Left lung (tissue), 4 donors: ENCODE measurements at regions not wholly inside any gene's neighbourhood (a gene's known extent, or its start where the extent isn't known, plus 50 kb on each side); places are given as distances from the start of the nearest gene placed in this dataset.

Experiments
- ATAC-seq: fragments of 200-7000 bp; cut with Tn5 transposase; one replicate; pipeline ENCODE4 v1.9.1; 2020; ENCODE audit warnings: moderate library complexity
- DNase-seq, 4 donors: peaks; one replicate each; pipeline ENCODE4 v3.0.0-alpha.2; 2013 to 2020
- H3K27ac ChIP-seq, 2 donors: fragments of 200-600 bp; sonication (generic) in 1 of 2; one replicate each; pipeline versions ENCODE4 v1.5.0 to v1.8.0; 2020 to 2021
- H3K27me3 ChIP-seq, 2 donors: fragments of 200-600 bp; sonication (generic) in 1 of 2; one replicate each; pipeline versions ENCODE4 v1.5.0 to v1.8.0; 2020 to 2021
- H3K36me3 ChIP-seq, 2 donors: fragments of 200-600 bp; sonication (generic) in 1 of 2; one replicate each; pipeline versions ENCODE4 v1.5.0 to v1.8.0; 2020 to 2021
- H3K4me1 ChIP-seq, 2 donors: fragments of 200-600 bp; one replicate each; pipeline ENCODE4 v1.8.0; 2021
- H3K4me3 ChIP-seq, 2 donors: fragments of 200-600 bp; sonication (generic) in 1 of 2; one replicate each; pipeline versions ENCODE4 v1.5.0 to v1.8.0; 2020 to 2021; ENCODE audit warnings: mild to moderate bottlenecking in 1 of 2
- H3K9me3 ChIP-seq, 2 donors: fragments of 200-600 bp; sonication (generic) in 1 of 2; one replicate each; pipeline versions ENCODE4 v1.5.0 to v1.8.0; 2020 to 2021
- intact Hi-C, 2 donors: fragments of 100-400 bp; cut with DNase I; formaldehyde crosslinking; loops; one replicate each; pipeline versions ENCODE4 v1.11.2 to v1.14.2; 2022
- TF ChIP-seq, protein P1 (sequence below), 2 donors: fragments of 200-600 bp; sonication (generic) in 1 of 2; IDR thresholded peaks; one replicate each; pipeline versions ENCODE4 v1.5.0 to v1.8.0; 2021; ENCODE audit warnings: antibody characterized with exemption in 2 of 2
- donor health status: DM: no; HTN: yes; CAD: no.
- donor health status: DM: no; HTN: no; CAD: no.

DNA sequence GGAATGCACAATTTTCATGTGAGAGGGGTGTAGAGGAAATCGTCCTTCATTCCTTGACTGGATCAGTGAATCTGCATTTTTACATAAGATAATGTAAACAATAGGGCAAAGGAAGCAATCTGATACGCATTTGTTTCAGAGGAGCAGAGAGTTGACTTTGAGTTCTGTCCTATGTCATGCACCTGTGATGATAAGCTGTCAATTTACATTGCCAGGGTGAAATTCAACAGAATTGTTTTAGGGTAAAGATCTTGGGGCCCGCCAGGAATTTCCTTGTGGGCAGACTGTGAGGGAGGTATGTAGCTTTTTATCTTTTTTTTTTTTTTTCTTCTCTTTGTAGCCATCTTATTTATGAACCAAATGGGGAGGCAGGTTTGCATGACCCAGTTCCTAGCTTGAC, 58.3 kb upstream of the LARP1 start:
- no peaks in the 10 kb centered on the region for H3K9me3 ChIP-seq
- intact Hi-C loops: no loop called here
- DNase-seq: no peak
- H3K4me3 ChIP-seq: no peak overlapping the region
- H3K27me3 ChIP-seq: no peaks in the 10 kb centered on the region
- TF ChIP-seq, protein P1, sequence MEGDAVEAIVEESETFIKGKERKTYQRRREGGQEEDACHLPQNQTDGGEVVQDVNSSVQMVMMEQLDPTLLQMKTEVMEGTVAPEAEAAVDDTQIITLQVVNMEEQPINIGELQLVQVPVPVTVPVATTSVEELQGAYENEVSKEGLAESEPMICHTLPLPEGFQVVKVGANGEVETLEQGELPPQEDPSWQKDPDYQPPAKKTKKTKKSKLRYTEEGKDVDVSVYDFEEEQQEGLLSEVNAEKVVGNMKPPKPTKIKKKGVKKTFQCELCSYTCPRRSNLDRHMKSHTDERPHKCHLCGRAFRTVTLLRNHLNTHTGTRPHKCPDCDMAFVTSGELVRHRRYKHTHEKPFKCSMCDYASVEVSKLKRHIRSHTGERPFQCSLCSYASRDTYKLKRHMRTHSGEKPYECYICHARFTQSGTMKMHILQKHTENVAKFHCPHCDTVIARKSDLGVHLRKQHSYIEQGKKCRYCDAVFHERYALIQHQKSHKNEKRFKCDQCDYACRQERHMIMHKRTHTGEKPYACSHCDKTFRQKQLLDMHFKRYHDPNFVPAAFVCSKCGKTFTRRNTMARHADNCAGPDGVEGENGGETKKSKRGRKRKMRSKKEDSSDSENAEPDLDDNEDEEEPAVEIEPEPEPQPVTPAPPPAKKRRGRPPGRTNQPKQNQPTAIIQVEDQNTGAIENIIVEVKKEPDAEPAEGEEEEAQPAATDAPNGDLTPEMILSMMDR (IDR thresholded peaks at IDR 0.05): no peak
- H3K4me1 ChIP-seq: peaks cover 0 to 10% of the 10 kb centered on the region in 2 donors
- H3K27ac ChIP-seq: no peak overlapping the region
- no peak for ATAC-seq
- H3K36me3 ChIP-seq: no peaks in the 10 kb centered on the region

DNA sequence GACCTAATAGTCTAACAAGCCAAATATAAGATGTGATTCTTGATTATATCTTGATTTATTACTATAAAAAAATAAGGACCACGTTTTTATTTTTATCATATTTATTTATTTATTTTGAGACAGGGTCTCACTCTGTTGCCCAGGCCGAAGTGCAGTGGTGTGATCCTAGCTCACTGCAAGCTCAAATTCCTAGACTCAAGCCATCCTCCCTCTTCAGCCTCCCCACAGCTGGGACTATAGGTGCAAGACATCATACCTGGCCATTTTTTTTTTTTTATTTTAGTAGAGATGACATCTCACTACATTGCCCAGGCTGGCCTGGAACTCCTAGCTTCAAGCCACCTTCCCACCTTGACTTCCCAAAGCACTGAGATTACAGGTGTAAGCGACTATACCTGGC, 61.0 kb upstream of the LARP1 start:
- H3K27me3 ChIP-seq: peaks cover 0 to 10% of the 10 kb centered on the region in 2 donors
- intact Hi-C loops: no loop called here
- ATAC-seq: no peak
- no peak overlapping the region for H3K4me3 ChIP-seq
- H3K9me3 ChIP-seq: no peaks in the 10 kb centered on the region
- TF ChIP-seq, protein P1 (IDR thresholded peaks at IDR 0.05): no peak
- H3K4me1 ChIP-seq: peaks cover 0 to 18% of the 10 kb centered on the region in 2 donors
- H3K27ac ChIP-seq: no peak overlapping the region
- no peak for DNase-seq
- H3K36me3 ChIP-seq: no peaks in the 10 kb centered on the region

DNA sequence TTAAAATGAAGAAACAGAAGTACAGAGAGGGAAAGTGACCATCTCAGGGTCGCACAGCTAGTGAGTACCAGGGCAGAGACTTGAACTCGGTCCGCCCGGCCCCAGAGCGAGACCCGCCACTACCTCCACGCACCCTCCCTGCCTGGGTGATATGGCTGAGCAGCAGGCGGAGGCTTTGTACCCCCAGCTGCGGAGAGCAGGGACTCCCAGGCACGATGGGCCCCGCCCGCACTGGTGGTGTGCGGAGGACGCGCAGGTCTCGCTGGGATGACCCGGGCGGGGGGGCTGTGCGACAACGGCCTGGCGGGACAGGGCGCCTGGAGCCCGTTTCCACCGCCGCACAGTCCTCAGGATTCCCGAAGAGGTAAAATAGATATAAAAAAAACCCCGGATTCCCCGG, 64.7 kb upstream of the LARP1 start:
- DNase-seq (peak in 1 of 4 donors; percentile 74), ATAC-seq (no peak)
- TF ChIP-seq, protein P1 (IDR thresholded peaks at IDR 0.05): no peak
- intact Hi-C loops: no loop called here
- no peak overlapping the region for H3K27ac ChIP-seq
- H3K4me3 ChIP-seq: no peak overlapping the region
- no peaks in the 10 kb centered on the region for H3K36me3 ChIP-seq
- peaks cover 0 to 18% of the 10 kb centered on the region in 2 donors for H3K4me1 ChIP-seq
- peaks cover 0 to 4% of the 10 kb centered on the region in 2 donors for H3K9me3 ChIP-seq
- peaks cover 0 to 10% of the 10 kb centered on the region in 2 donors for H3K27me3 ChIP-seq

DNA sequence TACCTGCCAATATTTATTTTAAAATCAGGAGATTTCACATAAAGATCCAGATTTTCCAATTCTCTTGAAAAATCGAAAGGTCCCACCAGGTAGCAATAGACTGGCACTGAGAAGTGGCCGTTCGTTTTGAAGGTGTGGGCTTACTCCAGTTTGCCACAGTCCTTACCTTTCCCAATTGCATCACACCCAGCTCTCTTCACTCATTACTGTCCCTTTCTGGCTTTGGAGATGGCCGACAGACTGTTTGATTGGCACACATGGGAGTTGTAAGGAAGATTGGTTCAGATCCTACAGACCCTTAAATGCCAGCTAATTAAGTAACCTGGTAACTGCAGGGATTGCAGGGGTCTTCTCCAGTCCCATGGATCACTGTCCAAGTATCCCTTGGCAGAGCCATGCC, 68.7 kb upstream of the LARP1 start:
- Histone ChIP-seq H3K4me1 (peaks cover 0 to 22% of the 10 kb centered on the region in 2 donors), H3K9me3 (peaks cover 0 to 4% of the 10 kb centered on the region in 2 donors), H3K27me3 (peaks cover 0 to 9% of the 10 kb centered on the region in 2 donors), H3K27ac (no peak overlapping the region), H3K4me3 (no peak overlapping the region), H3K36me3 (no peaks in the 10 kb centered on the region)
- intact Hi-C loops: no loop called here
- DNase-seq (no peak), ATAC-seq (no peak)
- TF ChIP-seq, protein P1 (IDR thresholded peaks at IDR 0.05): no peak

DNA sequence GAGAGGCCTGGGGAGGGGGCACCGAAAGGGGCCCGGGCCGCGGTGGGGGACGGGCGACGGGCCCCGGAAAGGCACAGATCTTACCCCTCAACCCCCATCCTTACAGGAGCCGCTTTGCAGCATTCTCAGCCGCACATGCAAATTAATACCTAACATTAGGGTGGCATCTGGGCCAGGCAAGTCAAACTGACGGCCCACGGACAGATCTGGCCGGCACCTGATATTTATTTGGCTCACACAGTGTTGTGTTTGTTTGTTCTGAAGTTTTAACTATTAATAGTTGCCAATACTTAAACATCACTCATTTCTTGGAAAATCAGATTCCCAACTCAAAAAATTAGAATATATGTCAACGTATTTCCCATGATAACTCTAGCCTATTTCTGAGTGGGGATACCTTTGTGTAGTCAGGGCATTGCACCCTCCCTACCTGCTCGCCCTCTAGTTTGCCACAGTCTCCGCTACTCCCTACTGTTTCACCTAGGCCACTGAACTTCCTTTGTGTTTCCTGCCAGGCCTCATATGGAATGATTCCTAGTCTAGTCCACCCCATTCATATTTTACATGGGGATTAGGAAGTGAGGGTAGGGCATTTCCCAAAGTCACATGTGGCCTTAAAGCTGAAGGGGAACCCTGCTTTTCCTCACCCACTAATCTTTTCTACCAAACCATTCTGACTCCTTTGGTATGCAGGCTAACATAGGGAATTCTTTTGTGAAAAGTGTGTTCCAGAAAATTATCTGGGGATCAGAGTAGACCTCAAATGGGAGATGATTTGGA, 71.9 kb upstream of the LARP1 start:
- TF ChIP-seq, protein P1 (IDR thresholded peaks at IDR 0.05): no peak
- ATAC-seq (peak; percentile 20), DNase-seq (no peak)
- intact Hi-C loops: no loop called here
- Histone ChIP-seq H3K27ac (peak overlapping the region; percentile 50 to 71), H3K4me3 (peak overlapping the region; percentile 26 to 39), H3K9me3 (peaks cover 0 to 4% of the 10 kb centered on the region in 2 donors), H3K4me1 (peaks cover 0 to 18% of the 10 kb centered on the region in 2 donors), H3K36me3 (no peaks in the 10 kb centered on the region), H3K27me3 (no peaks in the 10 kb centered on the region)
